HG02885 (cell line): ENCODE measurements at regions not wholly inside any gene's neighbourhood (a gene's known extent, or its start where the extent isn't known, plus 50 kb on each side); places are given as distances from the start of the nearest gene placed in this dataset.

Source experiments
- ATAC-seq: cut with Tn5 transposase; IDR thresholded peaks from one replicate; pipeline ENCODE4 v1.9.1; 2021; ENCODE audit warnings: mild to moderate bottlenecking; ENCODE audit not compliant: unreplicated experiment, poor library complexity

- ATAC-seq, result no peak
Observed at GRCh38 chr6:113672491-113673149, 184.5 kb upstream of the MARCKS start.

GRCh38 chr6:113674075-113674474 is 183.1 kb upstream of the MARCKS start:
- ATAC-seq, result no peak

GRCh38 chr6:113676057-113676456 is 181.1 kb upstream of the MARCKS start:
- no peak for ATAC-seq

GRCh38 chr6:113676968-113677367 is 180.2 kb upstream of the MARCKS start:
- ATAC-seq, result no peak

- ATAC-seq, result no peak
Observed at GRCh38 chr6:113679051-113679450, 178.1 kb upstream of the MARCKS start.

- no peak for ATAC-seq
Observed at GRCh38 chr6:113680301-113680700, 176.8 kb upstream of the MARCKS start.

DNA sequence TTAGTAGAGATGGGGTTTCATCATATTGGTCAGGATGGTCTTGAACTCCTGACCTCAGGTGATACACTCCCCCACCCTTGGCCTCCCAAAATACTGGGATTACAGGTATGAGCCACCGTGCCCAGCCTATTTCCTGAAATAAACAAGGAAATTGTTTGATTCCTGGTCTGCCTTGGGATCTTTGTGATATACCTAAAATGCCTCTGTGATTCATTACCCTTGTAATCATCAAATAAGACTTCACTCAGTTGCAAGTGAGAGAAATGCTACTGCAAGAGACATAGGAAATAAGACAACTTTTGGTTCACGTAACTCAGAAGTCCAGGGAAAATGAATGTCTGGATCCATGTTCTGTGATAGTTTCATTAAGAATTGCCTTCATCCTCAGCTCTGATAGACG is 173.2 kb upstream of the MARCKS start:
- ATAC-seq, result no peak

DNA sequence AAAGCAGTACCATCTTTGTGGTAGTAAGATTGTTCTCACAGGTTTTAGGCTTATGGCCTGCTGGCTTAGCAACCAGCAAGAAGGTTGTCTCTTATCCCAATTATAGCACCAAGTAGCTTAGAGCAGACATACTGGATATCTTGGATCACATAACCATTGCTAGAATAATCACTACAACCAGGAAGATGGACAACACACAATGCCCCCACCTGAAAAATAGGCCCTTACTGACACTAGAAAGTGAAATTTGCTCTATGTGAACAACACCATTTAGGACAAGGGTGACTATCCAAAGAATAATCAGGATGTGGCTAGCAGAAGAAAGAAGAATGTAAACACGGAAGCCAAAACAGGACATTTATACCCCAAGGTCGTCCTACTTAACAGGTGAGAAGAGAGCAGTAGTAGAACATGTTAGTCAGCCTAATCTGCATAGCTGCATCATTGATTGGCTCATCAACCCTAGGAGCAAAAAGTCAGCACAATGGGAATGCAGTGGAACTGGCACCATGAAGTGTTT is 172.7 kb upstream of the MARCKS start:
- ATAC-seq, result no peak

GRCh38 chr6:113686049-113686448 is 171.1 kb upstream of the MARCKS start:
- ATAC-seq, result no peak

DNA sequence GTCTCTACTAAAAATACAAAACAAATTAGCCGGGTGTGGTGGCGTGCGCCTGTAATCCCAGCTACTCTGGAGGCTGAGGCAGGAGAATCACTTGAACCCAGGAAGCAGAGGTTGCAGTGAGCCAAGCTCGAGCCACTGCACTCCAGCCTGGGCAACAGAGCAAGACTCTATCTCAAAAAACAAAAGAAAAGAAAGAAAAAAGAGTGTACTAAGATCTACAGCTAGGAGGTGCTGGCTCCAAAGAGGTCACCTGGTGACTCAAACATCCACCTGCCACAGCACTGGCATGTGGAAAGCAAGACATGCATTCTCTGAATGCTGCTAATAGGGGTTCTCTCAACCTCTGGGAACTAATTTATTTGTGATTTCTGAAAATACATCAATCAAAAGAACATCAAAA is 167.5 kb upstream of the MARCKS start:
- ATAC-seq, result peak; percentile 37

DNA sequence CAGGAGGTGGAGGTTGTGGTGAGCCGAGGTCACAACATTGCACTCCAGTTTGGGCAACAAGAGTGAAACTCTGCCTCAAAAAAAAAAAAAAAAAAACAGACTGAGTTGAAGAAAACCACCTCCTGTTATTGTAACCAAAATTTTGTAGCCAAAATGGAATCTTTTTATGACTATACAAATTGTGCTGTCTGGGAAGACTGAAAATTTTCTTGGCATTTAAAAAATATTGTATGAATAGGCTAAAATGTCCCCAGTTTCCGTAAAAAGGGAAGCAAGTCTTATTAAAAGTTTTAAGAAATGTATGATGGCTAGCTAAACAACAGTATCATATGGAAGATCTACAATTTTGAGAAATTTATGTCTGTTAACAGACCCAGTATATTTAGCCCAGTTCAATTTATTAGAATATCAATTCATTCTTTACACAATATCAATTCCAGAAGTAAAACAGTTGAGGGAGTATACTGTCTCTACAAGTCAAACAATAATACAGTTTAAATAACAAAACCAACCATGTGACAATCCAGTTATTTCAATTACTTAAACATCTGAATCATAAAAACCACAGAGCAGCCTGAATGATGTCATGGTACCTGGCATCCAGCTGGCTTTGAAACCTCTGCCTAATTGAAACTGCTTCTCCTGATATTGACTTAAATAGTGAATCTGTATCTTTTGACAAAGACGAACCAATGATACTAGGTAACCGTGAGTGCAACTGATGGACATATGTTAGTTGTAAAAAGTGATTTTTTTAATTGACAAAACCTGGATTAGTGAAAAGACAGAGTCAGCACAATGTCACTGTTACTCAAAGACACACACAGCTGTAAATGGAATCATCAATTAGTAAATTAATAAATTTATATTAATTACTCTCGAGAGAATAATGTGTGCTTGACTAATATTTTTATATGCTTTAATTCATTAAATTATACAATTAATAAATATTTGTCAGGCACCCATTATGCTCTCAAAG is 166.6 kb upstream of the MARCKS start:
- ATAC-seq, result peak; percentile 72

- no peak for ATAC-seq
Observed at GRCh38 chr6:113691260-113691656, 165.9 kb upstream of the MARCKS start.

DNA sequence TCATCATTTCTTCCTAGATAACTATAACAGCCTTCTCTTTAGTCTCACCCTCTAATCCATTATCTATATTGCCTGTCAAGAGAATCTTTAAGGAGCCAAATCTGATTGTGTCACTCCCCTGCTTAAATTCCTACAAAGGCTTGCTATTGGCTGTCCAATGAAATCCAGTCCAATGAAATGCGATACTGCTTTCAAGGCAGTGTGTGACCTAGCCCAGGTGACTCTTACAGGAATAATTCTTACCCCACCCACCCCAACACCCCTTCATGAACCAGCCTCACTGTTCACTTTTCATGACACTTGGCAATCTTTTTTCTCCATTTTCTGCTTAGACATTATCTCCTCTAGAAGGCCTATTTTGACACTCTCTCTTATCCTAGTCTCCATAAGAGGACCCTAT is 163.3 kb upstream of the MARCKS start:
- ATAC-seq, result no peak

DNA sequence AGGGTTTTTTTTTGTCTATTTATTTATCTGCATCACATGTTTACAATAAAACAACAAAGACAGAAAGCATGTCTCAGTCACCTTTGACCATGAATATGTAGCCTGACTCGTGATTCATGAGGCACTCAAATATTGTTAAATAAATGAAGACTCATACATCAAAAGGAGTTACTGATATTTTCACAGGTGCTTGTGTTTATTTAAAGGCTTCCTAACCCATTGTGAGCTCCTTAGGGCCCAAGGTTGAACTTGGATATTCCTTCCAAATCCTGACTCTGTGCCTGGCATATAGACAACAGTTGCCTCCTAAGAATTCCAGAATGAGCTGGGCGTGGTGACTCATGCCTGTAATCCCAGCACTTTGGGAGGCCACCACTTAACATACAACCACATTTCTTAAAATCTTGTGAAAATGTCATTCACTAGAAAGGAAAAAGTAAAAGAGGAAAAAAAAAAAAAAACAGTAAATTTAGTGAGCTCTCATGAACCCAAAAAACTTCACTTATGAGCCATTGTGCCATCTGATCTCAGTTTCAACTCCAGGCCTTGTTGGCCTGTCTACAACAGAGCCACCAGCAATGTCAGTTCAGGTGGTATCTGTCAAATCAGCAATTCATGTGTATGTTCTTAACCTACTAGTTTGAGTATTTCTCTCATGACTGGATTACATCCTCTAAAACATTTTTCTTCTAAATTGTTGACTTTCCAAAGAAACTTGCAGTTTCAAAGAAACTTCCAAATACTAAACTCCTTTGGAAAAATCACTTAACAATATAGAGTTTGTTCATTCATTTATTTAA is 162.7 kb upstream of the MARCKS start:
- ATAC-seq, result no peak

DNA sequence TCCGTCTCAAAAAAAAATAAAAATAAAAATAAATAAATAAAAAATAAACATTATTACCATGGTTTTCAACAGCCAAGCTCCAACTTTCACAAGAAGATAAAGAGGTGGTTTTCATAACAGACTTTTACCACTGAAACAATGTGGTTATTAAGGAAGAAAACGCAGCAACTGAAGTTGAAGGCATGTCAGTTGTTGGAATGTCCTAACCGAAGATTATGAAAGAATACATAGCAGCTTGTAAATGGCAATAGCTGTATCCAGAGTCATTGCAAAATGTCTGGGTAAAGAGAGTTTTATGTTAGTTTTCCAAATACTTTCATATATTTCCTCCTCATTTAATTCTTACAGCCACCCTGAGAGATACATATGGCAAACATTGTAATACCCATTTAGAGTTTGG is 161.6 kb upstream of the MARCKS start:
- ATAC-seq, result no peak

DNA sequence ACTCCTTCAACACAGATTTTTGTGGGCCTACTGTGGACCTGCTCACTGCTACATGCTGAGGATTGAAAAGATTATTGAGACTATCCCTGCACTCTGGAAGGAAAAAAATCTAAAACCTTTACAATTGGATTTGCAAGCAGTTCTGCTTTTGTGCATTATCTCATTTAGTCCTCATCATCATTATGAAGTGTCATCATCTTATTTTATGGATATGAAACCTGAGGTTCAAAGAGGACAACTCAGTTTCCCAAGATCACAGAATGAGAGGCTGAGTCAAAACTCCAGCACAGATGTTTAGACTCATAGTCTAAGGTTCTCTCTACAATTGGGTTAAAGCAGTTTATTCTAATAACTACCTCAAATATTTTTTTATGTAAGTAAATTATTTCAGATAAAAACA is 160.2 kb upstream of the MARCKS start:
- peak; percentile 26 for ATAC-seq

GRCh38 chr6:113697632-113698410 is 159.3 kb upstream of the MARCKS start:
- ATAC-seq, result peak; percentile 86

DNA sequence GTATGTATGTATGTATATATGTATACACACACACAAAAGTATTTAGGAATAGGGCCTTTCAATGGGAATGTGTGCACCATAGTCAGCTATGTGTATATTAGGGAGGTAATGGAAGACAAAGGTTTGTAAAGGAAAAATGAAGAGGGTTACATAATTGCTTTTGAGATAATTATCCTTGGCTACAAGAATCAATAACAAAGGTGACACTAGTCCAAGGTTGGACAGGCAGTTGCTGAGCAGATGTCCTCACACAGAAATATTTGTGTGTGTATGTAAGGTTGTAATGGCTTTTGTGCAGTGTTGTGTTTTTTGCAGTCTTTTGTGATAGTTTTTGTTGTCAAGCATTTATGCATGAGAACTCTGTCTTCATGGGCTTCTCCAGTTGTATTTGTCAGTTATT is 157.9 kb upstream of the MARCKS start:
- no peak for ATAC-seq

- no peak for ATAC-seq
Observed at GRCh38 chr6:113701552-113702254, 155.4 kb upstream of the MARCKS start.
